ENCODE measurements at regions not wholly inside any gene's neighbourhood (a gene's known extent, or its start where the extent isn't known, plus 50 kb on each side); places are given as distances from the start of the nearest gene placed in this dataset.

- H3K27ac ChIP-seq, result no peak overlapping the region
- TF ChIP-seq, protein P1, sequence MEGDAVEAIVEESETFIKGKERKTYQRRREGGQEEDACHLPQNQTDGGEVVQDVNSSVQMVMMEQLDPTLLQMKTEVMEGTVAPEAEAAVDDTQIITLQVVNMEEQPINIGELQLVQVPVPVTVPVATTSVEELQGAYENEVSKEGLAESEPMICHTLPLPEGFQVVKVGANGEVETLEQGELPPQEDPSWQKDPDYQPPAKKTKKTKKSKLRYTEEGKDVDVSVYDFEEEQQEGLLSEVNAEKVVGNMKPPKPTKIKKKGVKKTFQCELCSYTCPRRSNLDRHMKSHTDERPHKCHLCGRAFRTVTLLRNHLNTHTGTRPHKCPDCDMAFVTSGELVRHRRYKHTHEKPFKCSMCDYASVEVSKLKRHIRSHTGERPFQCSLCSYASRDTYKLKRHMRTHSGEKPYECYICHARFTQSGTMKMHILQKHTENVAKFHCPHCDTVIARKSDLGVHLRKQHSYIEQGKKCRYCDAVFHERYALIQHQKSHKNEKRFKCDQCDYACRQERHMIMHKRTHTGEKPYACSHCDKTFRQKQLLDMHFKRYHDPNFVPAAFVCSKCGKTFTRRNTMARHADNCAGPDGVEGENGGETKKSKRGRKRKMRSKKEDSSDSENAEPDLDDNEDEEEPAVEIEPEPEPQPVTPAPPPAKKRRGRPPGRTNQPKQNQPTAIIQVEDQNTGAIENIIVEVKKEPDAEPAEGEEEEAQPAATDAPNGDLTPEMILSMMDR (conservative IDR thresholded peaks at IDR 0.05), result no peak
Observed at GRCh38 chr13:40306817-40307216, 359.6 kb downstream of the FOXO1 start.

- no peak overlapping the region for H3K27ac ChIP-seq
- TF ChIP-seq, protein P1 (conservative IDR thresholded peaks at IDR 0.05), result no peak
Observed at GRCh38 chr13:40309881-40310280, 356.6 kb downstream of the FOXO1 start.

DNA sequence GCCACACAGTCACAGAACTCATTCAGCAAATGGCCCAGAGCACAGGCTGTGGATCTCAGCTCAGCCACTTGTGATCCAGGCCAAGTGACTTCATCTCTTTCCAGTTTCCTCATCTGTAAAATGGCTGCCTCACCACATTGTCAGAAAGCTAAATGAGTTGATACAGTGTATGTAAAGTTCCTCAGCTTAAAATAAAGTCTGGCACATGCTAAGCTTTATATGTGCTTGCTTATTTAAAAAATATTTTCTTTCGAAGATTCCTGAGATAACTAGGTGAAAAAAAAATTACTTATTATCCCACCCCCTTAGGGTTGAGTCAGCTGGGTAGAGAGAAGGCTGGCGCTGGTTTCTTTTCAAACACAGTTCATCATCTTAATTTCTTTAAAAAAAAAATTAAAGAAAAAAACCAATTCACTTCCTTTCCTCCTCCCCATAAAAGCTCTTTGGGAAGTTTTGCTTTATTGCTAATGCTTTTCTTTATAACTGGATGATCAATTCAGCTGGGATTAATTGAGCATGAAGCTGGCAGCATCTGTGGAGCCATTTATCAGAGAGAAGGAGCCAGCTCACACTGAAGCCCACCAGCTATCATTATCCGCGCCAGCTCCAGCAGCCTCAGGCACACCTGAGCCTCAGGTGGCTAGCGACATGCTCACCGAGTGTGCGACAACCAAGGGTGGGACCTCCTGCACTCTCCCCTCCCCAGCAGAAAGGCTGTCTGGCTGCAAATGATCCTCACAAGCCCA, 354.9 kb downstream of the FOXO1 start:
- TF ChIP-seq, protein P1 (conservative IDR thresholded peaks at IDR 0.05), result no peak
- H3K27ac ChIP-seq, result no peak overlapping the region

DNA sequence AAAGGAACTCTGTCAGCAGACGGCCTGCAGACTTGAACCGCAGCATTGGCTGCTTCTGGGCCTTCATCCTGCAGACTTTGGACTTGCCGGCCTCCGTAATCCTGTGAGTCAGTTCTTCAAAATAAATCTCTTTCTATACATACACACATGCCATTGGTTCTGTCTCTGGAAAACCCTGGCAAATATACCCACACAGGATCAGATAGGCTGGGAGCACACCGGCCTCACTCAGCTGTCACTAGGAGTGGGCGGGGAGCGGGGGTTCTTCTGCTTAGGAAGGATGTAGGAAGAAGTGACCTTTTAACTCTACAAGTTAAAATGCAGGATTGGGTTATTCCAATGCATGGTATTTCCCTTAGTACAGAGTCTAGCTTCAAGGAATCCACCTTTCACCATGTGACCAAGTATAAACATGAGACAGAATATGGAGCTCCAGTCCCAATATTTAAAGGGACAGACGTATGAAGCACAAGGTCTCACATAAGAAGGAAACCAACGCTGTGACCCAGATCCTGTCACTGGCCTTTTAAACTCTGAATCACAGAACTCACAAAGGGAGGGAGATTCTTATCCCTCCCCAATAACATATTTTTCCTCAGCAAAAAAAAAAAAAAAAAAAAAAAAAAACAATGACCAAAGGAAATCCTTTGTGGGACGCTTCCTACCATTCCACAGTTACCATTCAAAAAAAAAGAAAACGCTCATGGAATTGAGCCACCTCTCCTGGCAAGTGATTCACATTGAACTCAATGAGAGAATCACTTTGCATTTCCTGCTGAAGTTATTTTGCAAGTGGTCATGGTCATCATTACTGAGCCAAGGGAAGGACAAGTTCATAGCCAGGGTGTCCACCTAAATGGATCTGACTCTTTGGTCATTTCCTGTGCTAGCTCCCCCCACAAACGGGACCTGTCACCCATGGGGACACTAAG, 352.9 kb downstream of the FOXO1 start:
- H3K27ac ChIP-seq, result no peak overlapping the region
- TF ChIP-seq, protein P1 (conservative IDR thresholded peaks at IDR 0.05), result no peak

GRCh38 chr13:40315416-40316064, 350.9 kb downstream of the FOXO1 start:
- H3K27ac ChIP-seq, result no peak overlapping the region
- TF ChIP-seq, protein P1 (conservative IDR thresholded peaks at IDR 0.05), result no peak

GRCh38 chr13:40316301-40316700, 350.1 kb downstream of the FOXO1 start:
- no peak overlapping the region for H3K27ac ChIP-seq
- TF ChIP-seq, protein P1 (conservative IDR thresholded peaks at IDR 0.05), result no peak

GRCh38 chr13:40317980-40318327, 348.5 kb downstream of the FOXO1 start:
- TF ChIP-seq, protein P1 (conservative IDR thresholded peaks at IDR 0.05), result no peak

More at GRCh38 chr13:40317980-40318327, 348.5 kb downstream of the FOXO1 start:
- H3K27ac ChIP-seq, result no peak overlapping the region

Measured in VCaP (cell line).